GM13976 (cell line): ENCODE measurements at regions not wholly inside any gene's neighbourhood (a gene's known extent, or its start where the extent isn't known, plus 50 kb on each side); places are given as distances from the start of the nearest gene placed in this dataset.
"Not testable (repeated sequence)": the region's sequence is repeated elsewhere in the genome, so short reads cannot be mapped to it uniquely, and the experiment has no call there.

Experiments used
- DNase-seq: peaks from one replicate; pipeline ENCODE4 v3.0.0; 2012; ENCODE audit warnings: low spot score
- CTCF ChIP-seq: IDR thresholded peaks from 2 replicates; pipeline ENCODE4 v1.5.1; 2012; ENCODE audit warnings: borderline replicate concordance, mild to moderate bottlenecking; ENCODE audit not compliant: insufficient read depth; ENCODE audit errors: extremely low read depth, missing control alignments, control extremely low read depth
- in situ Hi-C: fragments of 300-500 bp; cut with MboI; formaldehyde crosslinking; loops from one replicate; pipeline ENCODE4 v1.12.0; 2022; ENCODE audit warnings: low sequenced_read_pairs, mixed read lengths, inconsistent platforms; ENCODE audit not compliant: unreplicated experiment

DNA sequence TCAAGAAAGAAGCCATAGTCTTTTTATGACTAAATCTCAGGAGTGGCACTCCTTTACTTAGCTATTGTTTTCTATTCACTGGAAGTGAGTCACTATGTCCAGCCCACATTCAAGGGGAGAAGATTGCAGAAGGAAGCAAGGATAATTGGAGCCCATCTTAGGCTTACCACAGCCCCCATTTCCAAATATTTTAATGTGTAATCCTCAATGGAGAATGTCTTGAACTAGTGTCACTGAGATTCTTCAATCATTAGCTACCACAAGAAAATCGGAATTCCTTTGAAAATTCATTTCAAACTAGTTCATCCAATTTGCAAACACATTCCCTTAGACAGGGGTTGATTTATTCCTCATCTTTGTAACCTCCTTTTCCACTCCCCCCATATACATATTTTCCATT lies 84.7 kb downstream of the DLEU7 start:
- no peak for DNase-seq
- in situ Hi-C loops, result no loop called here
- no peak for TF ChIP-seq CTCF

- no peak for TF ChIP-seq CTCF
- in situ Hi-C loops, result no loop called here
- no peak for DNase-seq
Measured at GRCh38 chr13:50760751-50761150, 82.7 kb downstream of the DLEU7 start.

DNA sequence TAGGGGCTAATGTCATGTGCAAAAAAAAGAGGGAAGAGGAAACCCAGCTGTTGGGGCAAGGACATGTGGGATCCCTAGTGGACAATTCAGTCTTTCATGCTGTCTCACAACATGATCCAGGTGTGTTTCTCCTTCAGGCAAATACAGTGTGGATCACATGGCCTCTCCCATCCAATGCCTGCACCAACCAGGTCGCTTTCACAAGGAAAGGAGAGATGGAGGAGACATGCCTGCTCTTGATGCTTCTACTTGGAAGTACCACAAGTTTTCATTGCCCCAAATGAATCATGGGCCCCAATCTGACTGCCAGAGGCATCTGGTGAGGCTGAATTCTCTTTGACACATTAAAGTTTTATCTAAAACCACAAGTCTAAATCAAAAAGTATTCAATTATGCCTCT lies 82.1 kb downstream of the DLEU7 start:
- no peak for DNase-seq
- TF ChIP-seq CTCF, result no peak
- in situ Hi-C loops, result no loop called here

DNA sequence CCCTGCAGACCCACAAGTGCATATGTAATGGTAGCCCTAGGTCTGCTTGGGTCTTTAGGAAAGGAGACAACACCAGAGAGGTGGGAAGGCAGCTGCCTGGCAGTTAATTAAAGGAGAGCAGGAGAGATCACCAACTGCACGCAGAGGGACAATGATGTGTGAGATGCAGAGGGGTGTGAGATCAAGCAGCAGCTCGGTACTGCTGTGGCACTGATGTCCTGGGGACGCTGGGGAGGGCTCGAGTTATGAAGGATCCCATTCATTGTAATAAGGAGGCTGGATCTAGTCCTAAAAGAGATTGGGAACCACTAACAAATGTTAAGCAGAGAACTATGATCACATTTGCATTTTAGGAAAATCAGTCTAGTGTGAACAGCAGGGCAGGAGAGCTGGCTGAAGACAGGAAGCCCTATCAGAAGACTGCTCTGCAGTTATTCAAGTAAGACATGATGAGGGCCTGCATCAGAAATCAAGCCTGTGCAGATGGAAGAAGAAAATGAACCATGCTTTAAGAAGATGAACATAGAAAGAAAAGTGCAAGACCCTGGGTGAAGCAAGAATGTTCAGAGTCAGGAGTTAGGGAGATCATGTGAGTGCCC lies 80.4 kb downstream of the DLEU7 start:
- TF ChIP-seq CTCF, result no peak

DNA sequence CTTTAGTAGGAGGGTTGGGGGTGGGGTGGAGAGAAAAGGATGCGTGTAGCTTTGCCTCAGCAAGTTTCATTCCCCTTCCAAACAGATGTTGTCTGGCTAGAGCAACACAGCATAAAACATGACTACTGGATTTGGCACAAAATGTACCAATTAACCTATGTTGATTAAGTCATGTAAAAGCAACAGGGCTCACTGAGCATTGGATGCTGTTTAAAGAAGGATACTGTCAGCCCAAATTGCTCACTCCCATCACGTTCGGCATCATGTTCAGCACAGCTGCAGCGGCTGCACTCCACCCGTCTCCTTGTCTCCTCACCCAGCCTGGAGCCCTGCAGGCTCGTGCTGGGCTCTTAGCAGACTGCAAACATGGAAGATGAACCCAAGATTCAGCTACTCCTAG lies 77.5 kb downstream of the DLEU7 start:
- no peak for TF ChIP-seq CTCF
- DNase-seq, result no peak
- in situ Hi-C loops, result no loop called here

More for the DNA sequence above, 80.4 kb downstream of the DLEU7 start:
- no peak for DNase-seq
- in situ Hi-C loops, result no loop called here

- in situ Hi-C loops, result no loop called here
- no peak for TF ChIP-seq CTCF
- no peak for DNase-seq
Measured at GRCh38 chr13:50766695-50767094, 76.8 kb downstream of the DLEU7 start.

DNA sequence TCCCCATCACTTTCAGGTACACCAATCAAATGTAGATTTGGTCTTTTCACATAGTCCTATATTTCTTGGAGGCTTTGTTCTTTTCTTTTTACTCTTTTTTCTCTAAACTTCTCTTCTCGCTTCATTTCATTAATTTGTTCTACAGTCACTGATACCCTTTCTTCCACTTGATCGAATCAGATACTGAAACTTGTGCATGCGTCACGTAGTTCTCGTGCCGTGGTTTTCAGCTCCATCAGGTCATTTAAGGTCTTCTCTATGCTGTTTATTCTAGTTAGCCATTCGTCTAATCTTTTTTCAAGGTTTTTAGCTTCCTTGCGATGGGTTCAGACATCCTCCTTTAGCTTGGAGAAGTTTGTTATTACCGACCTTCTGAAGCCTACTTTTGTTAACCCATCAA lies 70.6 kb downstream of the DLEU7 start:
- DNase-seq, in situ Hi-C loops: not testable (repeated sequence)
